ENCODE measurements at regions not wholly inside any gene's neighbourhood (a gene's known extent, or its start where the extent isn't known, plus 50 kb on each side); places are given as distances from the start of the nearest gene placed in this dataset.

DNA sequence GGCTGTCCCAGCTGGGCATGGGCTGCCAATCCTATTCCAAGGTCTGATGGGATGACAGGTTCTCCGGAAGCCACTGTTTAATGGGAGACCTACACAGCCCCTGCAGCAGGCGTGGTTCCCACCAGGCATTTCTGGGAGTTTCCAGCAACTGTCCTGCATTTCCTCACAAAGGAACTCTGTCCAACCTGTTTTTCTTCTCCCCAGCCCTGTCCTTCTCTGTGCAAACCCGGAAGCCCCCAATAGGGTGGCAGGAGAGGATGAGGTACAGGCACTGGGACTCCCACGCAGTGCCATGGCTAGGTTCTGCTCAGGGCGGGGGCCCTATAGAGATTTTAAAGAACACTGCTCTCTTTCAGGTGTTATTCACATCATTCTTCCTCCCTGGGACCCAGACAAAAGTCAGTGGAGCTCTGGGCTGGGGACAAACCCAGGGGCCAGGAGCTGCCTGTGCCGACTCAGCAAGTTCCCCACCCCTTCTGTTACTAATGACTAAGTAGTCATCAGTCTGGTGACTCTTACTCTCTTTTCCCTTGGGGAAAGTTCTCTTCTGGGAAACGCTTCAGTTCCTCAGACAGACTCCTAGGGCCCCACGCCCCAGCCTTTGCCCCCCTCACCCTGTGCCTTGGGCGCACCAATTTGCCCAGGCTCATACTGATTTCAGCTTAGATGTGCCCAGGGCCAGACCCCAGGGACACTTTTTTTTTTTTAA lies 97.7 kb downstream of the CD47 start:
- intact Hi-C loops (cut with DNase I, micrococcal nuclease): no loop called here
- Mint-ChIP-seq H3K4me3 (no peak overlapping the region), H3K9me3 (ENCODE audit: low read depth) (no peaks in the 10 kb centered on the region), H3K27me3 (no peaks in the 10 kb centered on the region), H3K4me1 (peaks cover 10% of the 10 kb centered on the region), H3K27ac (no peak overlapping the region), H3K36me3 (ENCODE audit: low read depth) (no peaks in the 10 kb centered on the region)
- POLR2A ChIA-PET: no interaction called here
- CTCF ChIA-PET: no interaction called here
- DNase-seq (peak; percentile 21), ATAC-seq (no peak)

DNA sequence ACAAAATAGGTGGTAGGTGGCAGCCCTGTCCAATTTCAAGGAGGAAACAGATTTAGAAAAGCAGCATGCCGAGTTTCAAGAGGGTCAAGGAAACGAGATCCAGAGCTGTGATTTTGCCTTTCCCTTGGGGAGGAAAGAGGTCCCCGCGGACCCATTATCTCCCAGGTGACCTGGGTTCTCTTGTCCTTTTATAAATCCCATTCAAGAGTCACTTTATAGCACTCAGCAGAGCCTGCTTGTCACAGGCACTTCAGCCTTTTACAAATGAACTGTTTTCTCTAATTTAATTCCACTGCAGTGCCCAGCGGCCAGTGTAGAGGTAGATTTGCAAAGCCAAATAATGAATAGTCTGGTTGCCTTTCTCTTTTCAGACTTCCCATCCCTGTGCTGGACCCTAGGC lies 99.9 kb downstream of the CD47 start:
- no peaks in the 10 kb centered on the region for H3K36me3 Mint-ChIP-seq (ENCODE audit: low read depth)
- no peak overlapping the region for H3K27ac Mint-ChIP-seq
- CTCF ChIA-PET: no interaction called here
- ATAC-seq (no peak), DNase-seq (no peak)
- no peaks in the 10 kb centered on the region for H3K27me3 Mint-ChIP-seq
- POLR2A ChIA-PET: no interaction called here
- H3K4me1 Mint-ChIP-seq: peaks cover 15% of the 10 kb centered on the region
- H3K9me3 Mint-ChIP-seq (ENCODE audit: low read depth): no peaks in the 10 kb centered on the region
- intact Hi-C loops (cut with DNase I, micrococcal nuclease): no loop called here
- H3K4me3 Mint-ChIP-seq: no peak overlapping the region

DNA sequence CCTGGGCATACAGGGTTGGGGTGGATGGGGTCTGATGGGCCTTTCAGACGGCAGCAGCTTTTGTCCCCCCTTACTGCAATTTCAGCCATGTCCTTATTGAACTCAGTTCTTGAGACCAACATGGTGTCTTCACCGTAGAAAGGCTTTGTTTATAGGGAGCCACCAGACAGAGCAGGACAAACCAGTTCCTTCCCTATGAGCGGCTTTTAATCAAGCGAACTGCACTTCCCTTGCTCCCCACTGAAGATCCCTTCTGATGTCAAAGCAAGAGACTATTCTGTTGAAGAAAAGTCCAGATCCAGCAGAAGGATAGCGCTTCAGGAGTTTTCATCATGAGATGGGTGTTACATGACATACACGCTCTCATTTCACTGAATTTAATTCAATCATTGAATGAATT lies 100.4 kb downstream of the CD47 start:
- intact Hi-C loops (cut with DNase I, micrococcal nuclease): no loop called here
- Mint-ChIP-seq H3K27ac (no peak overlapping the region), H3K27me3 (no peaks in the 10 kb centered on the region), H3K4me1 (peaks cover 19% of the 10 kb centered on the region), H3K4me3 (no peak overlapping the region), H3K36me3 (ENCODE audit: low read depth) (no peaks in the 10 kb centered on the region), H3K9me3 (ENCODE audit: low read depth) (no peaks in the 10 kb centered on the region)
- DNase-seq: no peak
- POLR2A ChIA-PET: no interaction called here
- CTCF ChIA-PET: no interaction called here
- no peak for ATAC-seq

DNA sequence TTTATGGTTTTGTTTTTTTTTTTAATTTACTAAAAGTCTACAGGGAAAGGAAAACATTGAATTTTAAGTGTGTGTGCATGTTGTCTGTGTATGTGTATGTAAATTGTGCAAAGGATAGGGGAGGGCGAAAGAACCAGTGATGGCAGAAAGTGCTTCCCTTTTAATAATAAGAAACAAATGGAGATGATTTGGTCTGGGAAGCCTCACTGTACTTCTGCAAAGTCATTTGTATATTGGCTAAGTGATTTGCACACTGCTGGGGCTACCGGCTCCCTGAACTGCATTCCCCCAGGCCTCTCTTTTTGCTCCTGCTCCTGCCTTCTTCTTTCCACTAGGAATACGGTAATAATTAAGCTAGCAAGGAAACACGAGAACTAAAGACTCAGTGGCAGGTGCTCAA lies 101.2 kb downstream of the CD47 start:
- ATAC-seq (no peak), DNase-seq (no peak)
- Mint-ChIP-seq H3K36me3 (ENCODE audit: low read depth) (no peaks in the 10 kb centered on the region), H3K27me3 (no peaks in the 10 kb centered on the region), H3K27ac (no peak overlapping the region), H3K4me3 (no peak overlapping the region), H3K4me1 (peaks cover 23% of the 10 kb centered on the region), H3K9me3 (ENCODE audit: low read depth) (no peaks in the 10 kb centered on the region)
- intact Hi-C loops (cut with DNase I, micrococcal nuclease): no loop called here
- CTCF ChIA-PET: no interaction called here
- POLR2A ChIA-PET: no interaction called here

DNA sequence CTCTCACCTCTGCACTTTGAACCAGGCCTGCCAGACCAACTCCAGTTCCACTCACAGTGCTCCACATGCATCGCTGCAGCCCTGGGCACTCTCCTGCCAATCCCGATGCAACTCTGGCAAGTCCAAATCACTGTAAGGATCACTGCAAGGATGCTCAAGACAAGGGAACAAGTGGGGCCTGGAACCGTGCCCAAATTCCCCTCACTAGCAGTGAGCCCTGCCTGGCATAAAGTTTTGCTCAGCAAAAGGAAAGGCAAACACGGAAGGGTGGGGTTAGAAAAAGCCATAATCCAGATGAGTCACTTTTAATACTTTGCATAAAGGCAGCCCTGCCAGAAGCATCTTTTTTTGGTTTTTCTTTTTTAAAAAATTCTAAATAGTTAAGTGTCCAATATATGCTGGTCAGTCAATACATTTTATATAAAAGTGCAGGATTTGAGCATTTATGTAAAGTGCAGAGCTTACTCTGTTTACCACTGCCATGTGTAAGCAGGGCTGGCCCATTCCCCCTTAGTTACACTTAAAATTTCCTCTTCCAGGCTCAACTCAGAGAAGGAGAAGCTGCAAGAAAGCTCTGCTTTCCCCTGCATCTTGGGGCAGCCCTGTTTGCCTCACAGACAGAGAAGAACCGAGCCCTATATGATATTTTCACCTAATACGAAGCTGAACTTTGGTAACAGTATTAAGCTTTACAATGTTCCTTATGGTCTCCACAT lies 102.2 kb downstream of the CD47 start:
- Mint-ChIP-seq H3K4me1 (peaks cover 19% of the 10 kb centered on the region), H3K4me3 (no peak overlapping the region), H3K27ac (no peak overlapping the region), H3K36me3 (ENCODE audit: low read depth) (no peaks in the 10 kb centered on the region), H3K27me3 (no peaks in the 10 kb centered on the region), H3K9me3 (ENCODE audit: low read depth) (no peaks in the 10 kb centered on the region)
- intact Hi-C loops (cut with DNase I, micrococcal nuclease): no loop called here
- DNase-seq: no peak
- ChIA-PET POLR2A (no interaction called here), CTCF (interaction anchor here (0.6 to 1.6 kb wide), 2 partner anchors 21 to 45 kb away, joined by 4 to 6 read pairs; no protein-coding TSS in a partner anchor)
- ATAC-seq: no peak

DNA sequence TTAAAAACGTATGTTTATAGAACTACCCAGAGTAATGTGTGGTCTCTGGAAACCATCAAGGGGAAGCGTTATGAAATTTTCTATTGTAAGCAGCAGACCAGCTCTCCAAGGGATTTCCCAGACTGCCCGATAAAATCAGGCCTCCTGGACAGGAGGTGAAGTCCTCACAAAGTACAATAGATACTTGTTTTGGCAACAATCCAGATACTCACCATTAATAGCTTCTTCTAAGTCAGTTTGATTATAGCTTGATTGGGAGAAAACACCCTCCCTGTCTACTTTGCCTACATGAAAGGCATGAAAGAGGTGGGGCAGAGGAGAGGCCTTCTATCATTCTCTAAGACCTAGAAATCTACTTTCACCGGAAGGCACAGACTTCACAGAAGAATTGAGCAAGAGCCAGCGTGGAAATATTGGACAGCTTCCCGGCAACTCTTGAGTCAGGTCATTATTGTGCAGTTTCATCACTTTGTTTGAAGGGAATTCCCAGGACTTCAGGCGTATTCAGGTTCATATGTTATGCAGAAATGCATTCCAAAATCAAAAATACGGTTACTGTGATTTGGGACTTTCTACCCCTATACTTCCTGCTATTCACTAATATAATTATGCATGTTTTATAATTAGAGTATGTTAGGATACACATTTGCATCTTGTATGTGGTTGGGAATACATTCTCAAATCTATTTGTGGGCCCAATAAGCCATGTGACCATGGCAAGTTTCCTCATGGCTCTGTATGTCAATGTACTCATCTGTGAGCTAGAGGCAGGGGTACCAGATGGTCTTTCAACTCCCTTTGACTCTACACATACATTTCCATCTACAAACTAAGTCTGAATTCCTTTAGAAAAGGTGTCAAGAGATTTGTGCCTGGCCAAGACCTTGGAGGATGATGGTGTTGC lies 103.5 kb downstream of the CD47 start:
- H3K4me3 Mint-ChIP-seq: no peak overlapping the region
- ATAC-seq: no peak
- intact Hi-C loops (cut with DNase I, micrococcal nuclease): no loop called here

DNA sequence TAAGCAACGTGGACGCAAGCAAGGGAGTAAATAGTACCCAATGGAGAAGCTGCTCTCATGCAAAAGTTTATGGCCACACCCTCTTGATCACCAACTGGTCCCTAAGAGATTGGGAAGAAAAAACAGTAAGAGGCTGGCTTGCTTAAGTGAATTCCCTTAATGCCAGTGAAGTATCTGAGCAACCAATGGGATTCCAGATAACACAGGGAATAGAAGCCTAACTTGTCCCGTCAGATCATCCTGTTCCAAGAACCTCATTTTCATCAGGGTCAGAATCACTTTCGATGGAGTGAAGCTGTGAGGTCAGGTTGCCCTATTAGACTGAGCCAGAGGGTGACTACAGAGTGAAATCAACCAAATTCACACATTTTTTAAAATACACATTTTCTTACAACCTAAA lies 104.3 kb downstream of the CD47 start:
- Mint-ChIP-seq H3K27ac (no peak overlapping the region), H3K36me3 (ENCODE audit: low read depth) (no peaks in the 10 kb centered on the region), H3K4me1 (peaks cover 16% of the 10 kb centered on the region), H3K9me3 (ENCODE audit: low read depth) (no peaks in the 10 kb centered on the region), H3K4me3 (no peak overlapping the region), H3K27me3 (no peaks in the 10 kb centered on the region)
- POLR2A ChIA-PET: no interaction called here
- DNase-seq (no peak), ATAC-seq (no peak)
- CTCF ChIA-PET: interaction anchor here (0.8 to 2.0 kb wide), 6 partner anchors 9 to 167 kb away, joined by 3 to 7 read pairs (median 4); no protein-coding TSS in a partner anchor
- intact Hi-C loops (cut with DNase I, micrococcal nuclease): no loop called here

More for the DNA sequence above, 103.5 kb downstream of the CD47 start:
- Mint-ChIP-seq H3K27ac (no peak overlapping the region), H3K36me3 (ENCODE audit: low read depth) (no peaks in the 10 kb centered on the region), H3K4me1 (peaks cover 16% of the 10 kb centered on the region), H3K9me3 (ENCODE audit: low read depth) (no peaks in the 10 kb centered on the region), H3K27me3 (no peaks in the 10 kb centered on the region)
- CTCF ChIA-PET: interaction anchor here (0.6 to 2.0 kb wide), 6 partner anchors 9 to 167 kb away, joined by 3 to 7 read pairs (median 4); no protein-coding TSS in a partner anchor
- no peak for DNase-seq
- POLR2A ChIA-PET: no interaction called here

DNA sequence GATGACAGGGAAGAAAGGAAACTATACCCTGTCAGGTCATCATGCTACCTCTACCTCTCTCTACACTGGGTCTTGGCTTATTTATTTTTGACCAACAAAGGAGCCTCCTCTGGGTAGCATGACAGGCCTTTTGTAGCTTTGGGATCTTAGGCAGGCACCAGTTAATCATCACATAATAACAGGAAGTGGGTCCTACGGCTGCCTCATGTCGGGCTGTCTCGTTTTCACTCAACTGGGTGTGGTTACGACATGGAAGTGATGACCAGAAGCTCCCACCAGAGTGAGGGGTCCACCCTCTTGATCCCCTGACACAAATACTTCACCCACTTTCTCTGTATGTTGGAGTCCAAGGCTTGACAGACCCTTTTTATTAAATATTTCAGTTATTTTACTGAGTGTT lies 105.3 kb downstream of the CD47 start:
- ATAC-seq: peak; percentile 87
- no peaks in the 10 kb centered on the region for H3K27me3 Mint-ChIP-seq

DNA sequence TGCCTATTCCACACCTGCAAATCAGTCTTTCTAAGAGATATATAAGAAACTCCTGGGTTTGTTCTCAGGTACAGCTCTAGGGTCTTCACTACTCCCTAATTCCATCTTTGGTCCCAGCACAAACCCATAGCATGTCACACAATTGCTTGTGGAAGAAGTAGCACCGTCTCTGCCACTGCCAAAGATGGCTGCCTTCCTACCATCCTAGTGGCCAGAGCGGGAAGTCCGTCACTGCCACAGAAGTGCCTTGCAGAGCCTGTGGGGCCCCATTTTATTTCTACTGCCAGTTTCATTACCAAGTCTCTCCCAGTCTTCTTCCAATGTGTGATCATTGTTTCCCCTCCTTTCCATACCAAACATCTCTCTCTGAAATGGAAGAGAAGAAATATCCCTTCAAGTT lies 107.6 kb downstream of the CD47 start:
- intact Hi-C loops (cut with DNase I, micrococcal nuclease): no loop called here
- no peak overlapping the region for H3K4me3 Mint-ChIP-seq
- no peak for DNase-seq

More for the DNA sequence above, 105.3 kb downstream of the CD47 start:
- Mint-ChIP-seq H3K36me3 (ENCODE audit: low read depth) (no peaks in the 10 kb centered on the region), H3K9me3 (ENCODE audit: low read depth) (no peaks in the 10 kb centered on the region), H3K27ac (peak overlapping the region; percentile 83), H3K4me3 (peak overlapping the region; percentile 28), H3K4me1 (peaks cover 16% of the 10 kb centered on the region)
- ChIA-PET POLR2A (no interaction called here), CTCF (interaction anchor here (0.8 to 2.0 kb wide), 6 partner anchors 10 to 19 kb away, joined by 3 to 7 read pairs (median 4); no protein-coding TSS in a partner anchor)
- DNase-seq: peak; percentile 56
- intact Hi-C loops (cut with DNase I, micrococcal nuclease): no loop called here

DNA sequence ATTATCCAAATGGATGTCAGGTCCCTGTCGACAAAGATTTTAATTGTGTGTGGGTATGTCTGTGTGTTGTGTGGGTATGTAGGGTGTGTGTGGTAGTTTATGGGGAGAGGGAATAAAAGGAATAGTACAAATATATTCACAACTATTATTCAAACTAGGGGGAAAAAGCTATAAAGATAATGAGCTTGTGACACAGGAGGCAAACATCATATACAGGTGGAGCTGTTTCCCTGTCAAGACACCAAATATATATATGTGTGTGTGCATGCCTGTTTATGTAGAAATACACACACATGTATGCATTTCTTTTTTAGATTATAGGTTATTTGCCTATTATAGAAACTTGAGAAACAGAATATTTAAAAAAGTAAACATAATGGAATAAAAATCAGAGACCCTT lies 108.7 kb downstream of the CD47 start:
- CTCF ChIA-PET: interaction anchor here (1.6 kb wide), 1 partner anchor 12 kb away, joined by 4 read pairs; no protein-coding TSS in a partner anchor
- H3K27me3 Mint-ChIP-seq: no peaks in the 10 kb centered on the region
- POLR2A ChIA-PET: interaction anchor here (0.6 kb wide), 1 partner anchor 211 kb away, joined by 13 read pairs; no protein-coding TSS in a partner anchor
- H3K36me3 Mint-ChIP-seq (ENCODE audit: low read depth): no peaks in the 10 kb centered on the region
- intact Hi-C loops (cut with DNase I, micrococcal nuclease): no loop called here
- no peak for ATAC-seq
- H3K4me1 Mint-ChIP-seq: peaks cover 42% of the 10 kb centered on the region
- no peak for DNase-seq
- no peak overlapping the region for H3K4me3 Mint-ChIP-seq
- H3K9me3 Mint-ChIP-seq (ENCODE audit: low read depth): no peaks in the 10 kb centered on the region
- no peak overlapping the region for H3K27ac Mint-ChIP-seq

More for the DNA sequence above, 107.6 kb downstream of the CD47 start:
- H3K9me3 Mint-ChIP-seq (ENCODE audit: low read depth): no peaks in the 10 kb centered on the region
- no peak for ATAC-seq
- H3K4me1 Mint-ChIP-seq: peaks cover 33% of the 10 kb centered on the region
- CTCF ChIA-PET: interaction anchor here (0.7 to 1.0 kb wide), 2 partner anchors 10 to 57 kb away, joined by 3 read pairs; no protein-coding TSS in a partner anchor
- POLR2A ChIA-PET: no interaction called here
- no peaks in the 10 kb centered on the region for H3K27me3 Mint-ChIP-seq
- H3K27ac Mint-ChIP-seq: no peak overlapping the region
- H3K36me3 Mint-ChIP-seq (ENCODE audit: low read depth): no peaks in the 10 kb centered on the region

DNA sequence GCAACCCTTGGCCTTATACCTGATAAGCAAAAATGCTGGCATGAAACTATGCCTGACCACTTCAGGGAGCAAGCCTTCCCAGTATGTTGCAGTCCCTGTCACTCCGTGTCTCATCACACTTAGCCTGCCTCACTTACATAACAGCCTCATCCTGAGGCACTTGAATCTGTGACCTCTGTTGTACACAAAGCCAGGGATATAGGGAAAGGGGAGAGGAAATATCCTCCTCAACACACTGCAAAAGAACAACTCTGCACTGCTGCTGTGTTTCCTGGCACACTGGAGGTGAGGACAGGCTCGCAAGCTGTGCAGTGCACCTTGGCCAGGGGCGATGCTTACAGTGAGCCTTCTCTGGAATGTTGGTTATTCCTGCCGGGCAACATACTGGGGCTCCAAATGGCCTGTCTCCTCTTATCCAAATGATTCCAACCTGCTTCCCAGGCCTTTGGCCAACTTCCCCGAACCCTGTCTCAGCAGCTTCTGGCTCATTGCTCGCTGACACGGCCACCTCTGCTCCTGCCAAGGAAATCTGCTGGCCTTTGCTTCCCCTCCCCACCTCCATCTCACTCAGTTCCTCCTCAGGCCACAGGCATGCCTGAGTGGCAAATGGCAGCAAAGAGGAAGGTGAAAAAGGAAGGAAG lies 109.2 kb downstream of the CD47 start:
- Mint-ChIP-seq H3K9me3 (ENCODE audit: low read depth) (no peaks in the 10 kb centered on the region), H3K4me1 (peaks cover 47% of the 10 kb centered on the region), H3K27ac (no peak overlapping the region), H3K4me3 (no peak overlapping the region), H3K36me3 (ENCODE audit: low read depth) (no peaks in the 10 kb centered on the region), H3K27me3 (no peaks in the 10 kb centered on the region)
- no peak for ATAC-seq
- no peak for DNase-seq
- POLR2A ChIA-PET: interaction anchor here (0.6 kb wide), 1 partner anchor 212 kb away, joined by 13 read pairs; no protein-coding TSS in a partner anchor
- intact Hi-C loops (cut with DNase I, micrococcal nuclease): no loop called here
- CTCF ChIA-PET: interaction anchor here (1.6 kb wide), 1 partner anchor 11 kb away, joined by 4 read pairs; no protein-coding TSS in a partner anchor

All from activated CD4-positive, alpha-beta T cell treated with anti-CD3 and anti-CD28 coated beads for 36 hours (primary cell).